Keratinocyte (primary cell): ENCODE measurements at regions not wholly inside any gene's neighbourhood (a gene's known extent, or its start where the extent isn't known, plus 50 kb on each side); places are given as distances from the start of the nearest gene placed in this dataset.

ENCODE experiments used
- DNase-seq: peaks from one replicate; pipeline ENCODE4 v3.0.0-alpha.2; 2011; ENCODE audit warnings: low read depth, missing footprints, low spot score
- FAIRE-seq: peaks from 2 replicates; lab custom pipeline; 2011; peaks lifted over from hg19 to GRCh38; lab: Jason Lieb, UNC
- H2AFZ ChIP-seq: 2 replicates; pipeline ENCODE4 v1.6.0; 2012; ENCODE audit warnings: low read length, control low read depth, inconsistent platforms; ENCODE audit not compliant: control insufficient read depth
- H3K27ac ChIP-seq: 2 replicates; pipeline ENCODE4 v1.5.1; 2011; ENCODE audit warnings: low read length; ENCODE audit not compliant: control insufficient read depth, insufficient read depth
- H3K27me3 ChIP-seq: 3 replicates; pipeline ENCODE4 v1.6.0; 2011; ENCODE audit warnings: low read length; ENCODE audit not compliant: control insufficient read depth, insufficient read depth; ENCODE audit errors: extremely low read depth
- H3K36me3 ChIP-seq, 2 experiments: 2 replicates in 1 of 2; 3 replicates in 1 of 2; pipeline ENCODE4 v1.5.1; 2011; ENCODE audit warnings: low read length in 2 of 2, mild to moderate bottlenecking in 1 of 2; ENCODE audit not compliant: control insufficient read depth in 2 of 2, insufficient read depth in 2 of 2; ENCODE audit errors: extremely low read depth in 1 of 2
- H3K4me1 ChIP-seq: 3 replicates; pipeline ENCODE4 v1.5.1; 2011; ENCODE audit warnings: low read length; ENCODE audit not compliant: control insufficient read depth, insufficient read depth; ENCODE audit errors: extremely low read depth
- H3K4me2 ChIP-seq: 3 replicates; pipeline ENCODE4 v1.6.0; 2011; ENCODE audit warnings: low read depth, low read length; ENCODE audit not compliant: control insufficient read depth, insufficient read depth; ENCODE audit errors: extremely low read depth
- H3K4me3 ChIP-seq, 3 experiments: fragments of 200-600 bp in 1 of 3; sonication (generic) in 1 of 3; 2 replicates in 2 of 3; 3 replicates in 1 of 3; pipeline ENCODE4 v1.5.1; 2011 to 2016; ENCODE audit warnings: low read length in 3 of 3, mild to moderate bottlenecking in 3 of 3, control low read depth in 2 of 3, inconsistent platforms in 1 of 3, low read depth in 1 of 3, mixed read lengths in 1 of 3, mixed run types in 1 of 3, moderate library complexity in 1 of 3; ENCODE audit not compliant: control insufficient read depth in 2 of 3, insufficient read depth in 2 of 3; ENCODE audit errors: extremely low read depth in 1 of 3
- H3K79me2 ChIP-seq: 2 replicates; pipeline ENCODE4 v1.6.0; 2012; ENCODE audit warnings: low read length; ENCODE audit not compliant: control insufficient read depth, insufficient read depth
- H3K9ac ChIP-seq: 3 replicates; pipeline ENCODE4 v1.6.0; 2011; ENCODE audit warnings: low read length; ENCODE audit not compliant: control insufficient read depth, insufficient read depth; ENCODE audit errors: extremely low read depth
- H3K9me1 ChIP-seq: 3 replicates; pipeline ENCODE4 v1.6.0; 2011; ENCODE audit warnings: low read length; ENCODE audit not compliant: control insufficient read depth, insufficient read depth; ENCODE audit errors: extremely low read depth
- H3K9me3 ChIP-seq: 2 replicates; pipeline ENCODE4 v1.5.1; 2012; ENCODE audit warnings: low read depth, low read length; ENCODE audit not compliant: control insufficient read depth
- H4K20me1 ChIP-seq: 3 replicates; pipeline ENCODE4 v1.6.0; 2011; ENCODE audit warnings: low read length; ENCODE audit not compliant: control insufficient read depth, insufficient read depth; ENCODE audit errors: extremely low read depth
- CTCF ChIP-seq, 3 experiments: IDR thresholded peaks in 1 of 3; conservative IDR thresholded peaks in 1 of 3; optimal IDR thresholded peaks in 1 of 3; 2 replicates in 2 of 3; 3 replicates in 1 of 3; pipeline versions ENCODE3 to v1.5.1; 2011; ENCODE audit warnings: low read length in 3 of 3, mild to moderate bottlenecking in 3 of 3, moderate library complexity in 2 of 3, control low read depth in 1 of 3, inconsistent platforms in 1 of 3; ENCODE audit not compliant: insufficient read depth in 2 of 3; ENCODE audit errors: extremely low read depth in 1 of 3
- EZH2 ChIP-seq: IDR thresholded peaks from one replicate; pipeline ENCODE4 v1.6.1; 2012; ENCODE audit warnings: inconsistent platforms, mild to moderate bottlenecking, low read length, moderate library complexity
- dilution Hi-C: fragments of 300-500 bp; cut with MboI; formaldehyde crosslinking; loops from one replicate; pipeline ENCODE4 v1.7.0; 2020; ENCODE audit warnings: low sequenced_read_pairs; ENCODE audit not compliant: extremely low pct_ligation_motif_present

- DNase-seq, result no peak
- dilution Hi-C loops, result no loop called here
- no peak overlapping the region for H2AFZ ChIP-seq
Observed at GRCh38 chr6:53989504-53989903, 121.7 kb upstream of the MLIP start.

GRCh38 chr6:53992522-53992921 lies 118.7 kb upstream of the MLIP start:
- H3K79me2 ChIP-seq, result no peaks in the 10 kb centered on the region
- no peaks in the 10 kb centered on the region for H3K4me1 ChIP-seq
- no peaks in the 10 kb centered on the region for H3K27me3 ChIP-seq
- no peak overlapping the region for H3K4me2 ChIP-seq
- no peaks in the 10 kb centered on the region for H3K9me3 ChIP-seq
- no peaks in the 10 kb centered on the region for H3K36me3 ChIP-seq
- H3K9me1 ChIP-seq, result no peaks in the 10 kb centered on the region
- FAIRE-seq, result no peak
- no peak overlapping the region for H3K27ac ChIP-seq
- H4K20me1 ChIP-seq, result no peaks in the 10 kb centered on the region
- DNase-seq, result no peak
- no peak overlapping the region for H2AFZ ChIP-seq
- H3K9ac ChIP-seq, result no peak overlapping the region
- H3K4me3 ChIP-seq, result no peak overlapping the region
- dilution Hi-C loops, result no loop called here
- TF ChIP-seq EZH2 (no peak), CTCF (optimal IDR thresholded peaks at IDR 0.05 in 1 of 3, IDR thresholded peaks at IDR 0.05 in 1 of 3, conservative IDR thresholded peaks at IDR 0.05 in 1 of 3; ENCODE audit: extremely low read depth in 1 of 3, insufficient read depth in 2 of 3, low read length in 3 of 3) (peak in 2 of 3 experiments; percentile 14 to 16)

More at GRCh38 chr6:53989504-53989903, 121.7 kb upstream of the MLIP start:
- Histone ChIP-seq H3K27me3 (no peaks in the 10 kb centered on the region), H3K9me3 (no peaks in the 10 kb centered on the region), H3K79me2 (no peaks in the 10 kb centered on the region), H3K4me3 (no peak overlapping the region), H3K9ac (no peak overlapping the region), H3K4me1 (peaks cover 19% of the 10 kb centered on the region), H3K36me3 (no peaks in the 10 kb centered on the region), H3K4me2 (no peak overlapping the region), H4K20me1 (no peaks in the 10 kb centered on the region), H3K9me1 (no peaks in the 10 kb centered on the region), H3K27ac (no peak overlapping the region)
- no peak for FAIRE-seq
- TF ChIP-seq CTCF (optimal IDR thresholded peaks at IDR 0.05 in 1 of 3, IDR thresholded peaks at IDR 0.05 in 1 of 3, conservative IDR thresholded peaks at IDR 0.05 in 1 of 3; ENCODE audit: extremely low read depth in 1 of 3, insufficient read depth in 2 of 3, low read length in 3 of 3) (no peak), EZH2 (no peak)
